ENCODE measurements at regions not wholly inside any gene's neighbourhood (a gene's known extent, or its start where the extent isn't known, plus 50 kb on each side); places are given as distances from the start of the nearest gene placed in this dataset.

DNA sequence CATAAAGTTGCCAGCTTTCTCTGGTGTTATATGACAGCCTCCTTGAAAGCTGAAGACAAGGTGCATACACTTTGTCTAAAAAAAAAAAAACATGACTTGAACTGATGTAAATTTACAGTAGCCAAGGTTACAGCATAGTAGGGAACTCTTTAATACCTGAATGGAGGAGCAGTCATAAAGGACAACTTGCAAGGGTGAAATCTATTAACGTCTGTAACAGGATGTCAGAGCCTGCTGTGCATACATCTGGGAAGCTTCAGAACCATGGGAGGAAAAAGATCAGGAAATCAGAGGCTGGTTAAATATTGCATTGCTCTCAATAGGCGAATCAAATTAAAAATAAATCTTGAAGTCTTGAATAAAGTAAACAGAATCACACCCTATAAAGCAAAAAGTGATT is 484.0 kb upstream of the CTSO start:
- no peak for DNase-seq
- TF ChIP-seq CTCF (IDR thresholded peaks at IDR 0.05): no peak

DNA sequence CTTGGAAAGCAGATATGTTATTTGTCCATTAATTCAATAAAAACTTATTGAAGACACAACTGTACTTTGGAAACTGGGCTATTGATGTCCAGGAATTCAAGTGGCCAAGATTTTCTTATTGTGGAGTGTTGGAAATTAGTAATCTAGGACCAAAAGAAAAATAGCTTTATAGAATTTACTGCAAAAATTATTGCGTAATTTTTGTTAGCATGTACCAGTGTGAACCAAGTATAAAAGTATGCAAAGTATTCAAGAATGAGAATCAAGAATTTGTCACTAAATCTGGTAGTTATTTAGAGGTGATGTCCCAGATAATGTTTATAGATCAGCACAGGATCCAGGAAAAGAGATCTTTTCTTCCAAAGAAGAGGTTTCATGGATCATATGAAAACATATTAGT is 468.9 kb upstream of the CTSO start:
- no peak for TF ChIP-seq CTCF (IDR thresholded peaks at IDR 0.05)
- intact Hi-C loops (cut with DNase I): no loop called here
- no peak for DNase-seq

More for the DNA sequence above, 484.0 kb upstream of the CTSO start:
- Histone ChIP-seq H3K4me3 (no peak overlapping the region), H3K9me3 (no peaks in the 10 kb centered on the region), H3K27ac (no peak overlapping the region), H3K4me1 (no peaks in the 10 kb centered on the region), H3K36me3 (no peaks in the 10 kb centered on the region), H3K27me3 (no peaks in the 10 kb centered on the region), H3K9ac (ENCODE audit: low read depth in 2 of 2, low read length in 2 of 2) (no peak overlapping the region)
- intact Hi-C loops (cut with DNase I): no loop called here

DNA sequence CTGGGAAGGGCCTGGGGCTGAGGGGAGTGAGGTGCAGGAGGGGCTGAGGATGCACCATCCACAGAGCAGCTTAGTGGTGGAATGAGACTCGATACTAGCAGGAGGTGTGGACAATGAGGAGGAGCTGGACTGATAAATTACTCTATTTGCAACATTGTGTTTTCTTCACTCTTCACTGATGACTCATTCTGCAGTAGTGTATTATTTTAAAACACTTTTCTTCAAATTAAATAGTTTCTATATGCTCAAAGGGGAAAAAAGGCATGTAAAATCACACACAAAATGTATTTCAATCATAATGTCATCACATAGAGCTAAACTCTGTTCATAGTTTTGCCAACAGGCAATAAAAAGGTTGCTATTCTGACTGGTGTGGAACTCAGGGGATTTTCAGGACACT is 467.0 kb upstream of the CTSO start:
- Histone ChIP-seq H3K9me3 (no peaks in the 10 kb centered on the region), H3K9ac (ENCODE audit: low read depth in 2 of 2, low read length in 2 of 2) (no peak overlapping the region), H3K4me1 (no peaks in the 10 kb centered on the region), H3K27me3 (no peaks in the 10 kb centered on the region), H3K4me3 (no peak overlapping the region), H3K27ac (no peak overlapping the region), H3K36me3 (no peaks in the 10 kb centered on the region)
- no peak for TF ChIP-seq CTCF (IDR thresholded peaks at IDR 0.05)
- DNase-seq: no peak
- intact Hi-C loops (cut with DNase I): no loop called here

More for the DNA sequence above, 468.9 kb upstream of the CTSO start:
- H3K4me3 ChIP-seq: no peak overlapping the region
- no peak overlapping the region for H3K9ac ChIP-seq (ENCODE audit: low read depth in 2 of 2, low read length in 2 of 2)
- no peaks in the 10 kb centered on the region for H3K4me1 ChIP-seq
- H3K27ac ChIP-seq: no peak overlapping the region
- no peaks in the 10 kb centered on the region for H3K27me3 ChIP-seq
- H3K36me3 ChIP-seq: no peaks in the 10 kb centered on the region
- no peaks in the 10 kb centered on the region for H3K9me3 ChIP-seq

GRCh38 chr4:156419080-156419685 is 465.5 kb upstream of the CTSO start:
- Histone ChIP-seq H3K27ac (no peak overlapping the region), H3K9me3 (no peaks in the 10 kb centered on the region), H3K4me3 (no peak overlapping the region), H3K36me3 (no peaks in the 10 kb centered on the region), H3K27me3 (no peaks in the 10 kb centered on the region), H3K4me1 (no peaks in the 10 kb centered on the region), H3K9ac (ENCODE audit: low read depth in 2 of 2, low read length in 2 of 2) (no peak overlapping the region)
- no peak for DNase-seq
- intact Hi-C loops (cut with DNase I): no loop called here
- TF ChIP-seq CTCF (IDR thresholded peaks at IDR 0.05): no peak

DNA sequence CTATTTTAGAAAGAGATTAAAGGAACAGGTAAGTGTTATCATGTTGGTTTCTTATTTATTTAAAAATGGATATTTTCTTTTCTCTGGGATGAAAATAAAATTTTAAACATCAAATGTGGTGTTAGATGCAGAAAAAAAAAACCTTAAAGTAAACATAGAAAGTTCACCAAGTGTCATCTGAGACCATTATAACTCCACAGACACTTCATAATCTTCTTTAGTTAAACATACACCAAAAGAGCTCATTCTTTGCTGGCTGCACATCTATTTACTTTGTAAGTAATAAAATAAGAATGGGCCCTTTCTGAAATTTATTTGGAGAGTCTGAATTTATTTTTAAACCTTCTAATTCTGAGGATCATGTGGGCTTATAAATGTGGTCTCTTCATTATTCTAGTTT is 460.7 kb upstream of the CTSO start:
- Histone ChIP-seq H3K27ac (no peak overlapping the region), H3K36me3 (no peaks in the 10 kb centered on the region), H3K9me3 (no peaks in the 10 kb centered on the region), H3K4me1 (no peaks in the 10 kb centered on the region), H3K4me3 (no peak overlapping the region), H3K9ac (ENCODE audit: low read depth in 2 of 2, low read length in 2 of 2) (no peak overlapping the region), H3K27me3 (no peaks in the 10 kb centered on the region)
- DNase-seq: no peak
- TF ChIP-seq CTCF (IDR thresholded peaks at IDR 0.05): no peak
- intact Hi-C loops (cut with DNase I): no loop called here
